ENCODE measurements at regions not wholly inside any gene's neighbourhood (a gene's known extent, or its start where the extent isn't known, plus 50 kb on each side); places are given as distances from the start of the nearest gene placed in this dataset.

DNA sequence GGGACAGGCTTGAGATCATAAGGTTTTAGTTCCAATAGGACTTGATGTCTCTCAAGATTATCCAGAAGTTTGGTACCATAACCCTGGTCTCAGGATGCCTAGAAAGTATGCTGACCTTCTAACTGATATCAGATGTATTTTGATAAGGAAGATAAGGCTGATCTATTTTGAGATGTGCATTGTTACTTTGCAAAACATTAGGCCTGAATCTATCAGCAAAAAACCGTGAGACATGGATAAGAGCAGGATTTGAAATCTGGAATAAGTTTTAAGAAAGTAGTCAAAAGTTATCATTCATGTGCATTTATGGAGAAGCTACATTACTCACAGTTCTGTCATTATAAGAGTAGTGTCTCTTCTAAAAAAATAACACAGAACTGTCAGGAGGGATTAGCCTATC, 467.1 kb upstream of the HS3ST1 start:
- no peak overlapping the region for H3K9ac ChIP-seq (ENCODE audit: low read length)
- no peaks in the 10 kb centered on the region for H3K36me3 ChIP-seq (replicated peaks in 1 of 2; ENCODE audit: control extremely low read depth in 1 of 2, control insufficient read depth in 1 of 2, extremely low read depth in 1 of 2, insufficient read depth in 2 of 2, low read length in 1 of 2)
- intact Hi-C loops (cut with micrococcal nuclease): no loop called here
- H3K27me3 ChIP-seq (replicated peaks in 1 of 4; ENCODE audit: control extremely low read depth in 1 of 4, control insufficient read depth in 3 of 4, insufficient read depth in 4 of 4, low read length in 3 of 4): no peaks in the 10 kb centered on the region
- peaks cover 12% of the 10 kb centered on the region for H3K9me3 Mint-ChIP-seq (ENCODE audit: insufficient read depth)
- no peak overlapping the region for H3K4me3 Mint-ChIP-seq
- no peak overlapping the region for H3K27ac ChIP-seq (ENCODE audit: low read length in 2 of 2)
- DNase-seq (no peak), ATAC-seq (ENCODE audit: low read depth) (no peak)
- H4K20me1 ChIP-seq (ENCODE audit: control insufficient read depth, insufficient read depth, low read length, poor library complexity, severe bottlenecking): no peaks in the 10 kb centered on the region
- H3K4me1 ChIP-seq (ENCODE audit: control insufficient read depth in 2 of 2, insufficient read depth in 2 of 2, low read length in 2 of 2): no peaks in the 10 kb centered on the region
- ChIA-PET CTCF (no interaction called here), POLR2A (no interaction called here)
- TF ChIP-seq, protein P1, sequence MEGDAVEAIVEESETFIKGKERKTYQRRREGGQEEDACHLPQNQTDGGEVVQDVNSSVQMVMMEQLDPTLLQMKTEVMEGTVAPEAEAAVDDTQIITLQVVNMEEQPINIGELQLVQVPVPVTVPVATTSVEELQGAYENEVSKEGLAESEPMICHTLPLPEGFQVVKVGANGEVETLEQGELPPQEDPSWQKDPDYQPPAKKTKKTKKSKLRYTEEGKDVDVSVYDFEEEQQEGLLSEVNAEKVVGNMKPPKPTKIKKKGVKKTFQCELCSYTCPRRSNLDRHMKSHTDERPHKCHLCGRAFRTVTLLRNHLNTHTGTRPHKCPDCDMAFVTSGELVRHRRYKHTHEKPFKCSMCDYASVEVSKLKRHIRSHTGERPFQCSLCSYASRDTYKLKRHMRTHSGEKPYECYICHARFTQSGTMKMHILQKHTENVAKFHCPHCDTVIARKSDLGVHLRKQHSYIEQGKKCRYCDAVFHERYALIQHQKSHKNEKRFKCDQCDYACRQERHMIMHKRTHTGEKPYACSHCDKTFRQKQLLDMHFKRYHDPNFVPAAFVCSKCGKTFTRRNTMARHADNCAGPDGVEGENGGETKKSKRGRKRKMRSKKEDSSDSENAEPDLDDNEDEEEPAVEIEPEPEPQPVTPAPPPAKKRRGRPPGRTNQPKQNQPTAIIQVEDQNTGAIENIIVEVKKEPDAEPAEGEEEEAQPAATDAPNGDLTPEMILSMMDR (IDR thresholded peaks at IDR 0.05): no peak
- no peak for TF ChIP-seq EZH2 (IDR thresholded peaks at IDR 0.05; ENCODE audit: borderline replicate concordance, insufficient read depth, low read depth, low read length, poor library complexity, severe bottlenecking)
- H3K27ac Mint-ChIP-seq: no peak overlapping the region
- H3K79me2 ChIP-seq (ENCODE audit: control insufficient read depth, insufficient read depth, low read length): no peaks in the 10 kb centered on the region
- H2AFZ ChIP-seq (ENCODE audit: insufficient read depth, low read depth, low read length, poor library complexity, severe bottlenecking): no peak overlapping the region
- whole genome bisulfite sequencing (ENCODE audit: insufficient coverage): no CpG with 5 or more reads among the region's 1 CpG
- no peak overlapping the region for H3K4me3 ChIP-seq (ENCODE audit: control extremely low read depth in 1 of 5, extremely low read depth in 1 of 5, insufficient read depth in 1 of 5, low read depth in 2 of 5, low read length in 4 of 5)
- peaks cover 0 to 8% (median 2%) of the 10 kb centered on the region in 3 donors for H3K9me3 ChIP-seq (ENCODE audit: control extremely low read depth in 1 of 3, control insufficient read depth in 2 of 3, insufficient read depth in 1 of 3, low read length in 2 of 3)
- H3K4me2 ChIP-seq (replicated peaks; ENCODE audit: low read depth, low read length, poor library complexity, severe bottlenecking): no peak overlapping the region
- H3K4me1 Mint-ChIP-seq: no peaks in the 10 kb centered on the region
- no peaks in the 10 kb centered on the region for H3K27me3 Mint-ChIP-seq

DNA sequence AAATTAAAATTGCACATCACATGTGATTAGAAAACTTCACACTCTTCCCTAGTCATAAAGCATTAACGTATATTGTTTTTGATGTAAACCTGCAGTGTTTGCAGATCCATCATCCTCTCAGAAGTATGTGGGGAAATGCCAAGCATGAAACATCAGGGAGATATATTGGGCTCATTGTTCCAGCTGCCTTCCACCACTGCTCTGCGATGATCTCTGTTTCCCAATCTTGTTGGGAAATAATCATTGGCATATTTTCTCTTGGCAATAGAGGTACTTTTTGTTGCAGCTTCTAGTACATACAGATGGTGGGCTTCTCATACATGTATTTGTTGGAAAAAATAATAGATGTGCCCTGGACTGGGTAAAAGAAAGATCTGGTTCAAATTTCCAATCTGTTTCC, 466.3 kb upstream of the HS3ST1 start:
- no peak overlapping the region for H3K4me3 ChIP-seq (ENCODE audit: control extremely low read depth in 1 of 5, extremely low read depth in 1 of 5, insufficient read depth in 1 of 5, low read depth in 2 of 5, low read length in 4 of 5)
- no peaks in the 10 kb centered on the region for H3K36me3 ChIP-seq (replicated peaks in 1 of 2; ENCODE audit: control extremely low read depth in 1 of 2, control insufficient read depth in 1 of 2, extremely low read depth in 1 of 2, insufficient read depth in 2 of 2, low read length in 1 of 2)
- no peaks in the 10 kb centered on the region for H3K4me1 ChIP-seq (ENCODE audit: control insufficient read depth in 2 of 2, insufficient read depth in 2 of 2, low read length in 2 of 2)
- H3K27me3 ChIP-seq (replicated peaks in 1 of 4; ENCODE audit: control extremely low read depth in 1 of 4, control insufficient read depth in 3 of 4, insufficient read depth in 4 of 4, low read length in 3 of 4): no peaks in the 10 kb centered on the region
- H3K27me3 Mint-ChIP-seq: no peaks in the 10 kb centered on the region
- no peaks in the 10 kb centered on the region for H3K79me2 ChIP-seq (ENCODE audit: control insufficient read depth, insufficient read depth, low read length)
- POLR2A ChIA-PET: no interaction called here
- H3K4me3 Mint-ChIP-seq: no peak overlapping the region
- H3K9me3 Mint-ChIP-seq (ENCODE audit: insufficient read depth): peaks cover 12% of the 10 kb centered on the region
- no peak overlapping the region for H3K9ac ChIP-seq (ENCODE audit: low read length)
- CTCF ChIA-PET: no interaction called here
- no peak overlapping the region for H3K27ac Mint-ChIP-seq
- H3K27ac ChIP-seq (ENCODE audit: low read length in 2 of 2): no peak overlapping the region
- H3K4me2 ChIP-seq (replicated peaks; ENCODE audit: low read depth, low read length, poor library complexity, severe bottlenecking): no peak overlapping the region
- ATAC-seq (ENCODE audit: low read depth) (no peak), DNase-seq (no peak)
- no peaks in the 10 kb centered on the region for H3K4me1 Mint-ChIP-seq
- H2AFZ ChIP-seq (ENCODE audit: insufficient read depth, low read depth, low read length, poor library complexity, severe bottlenecking): no peak overlapping the region
- 83% methylated on average over 1 of the region's 2 CpGs for WGBS (ENCODE audit: insufficient coverage)
- intact Hi-C loops (cut with micrococcal nuclease): no loop called here
- H3K9me3 ChIP-seq (ENCODE audit: control extremely low read depth in 1 of 3, control insufficient read depth in 2 of 3, insufficient read depth in 1 of 3, low read length in 2 of 3): peaks cover 0 to 8% (median 2%) of the 10 kb centered on the region in 3 donors
- H4K20me1 ChIP-seq (ENCODE audit: control insufficient read depth, insufficient read depth, low read length, poor library complexity, severe bottlenecking): no peaks in the 10 kb centered on the region
- TF ChIP-seq, protein P1 (IDR thresholded peaks at IDR 0.05): no peak
- no peak for TF ChIP-seq EZH2 (IDR thresholded peaks at IDR 0.05; ENCODE audit: borderline replicate concordance, insufficient read depth, low read depth, low read length, poor library complexity, severe bottlenecking)

Measured in B cell (primary cell).